ENCODE measurements at regions not wholly inside any gene's neighbourhood (a gene's known extent, or its start where the extent isn't known, plus 50 kb on each side); places are given as distances from the start of the nearest gene placed in this dataset.
"Not testable (repeated sequence)": the region's sequence is repeated elsewhere in the genome, so short reads cannot be mapped to it uniquely, and the experiment has no call there.

GRCh38 chr18:8522756-8523155, 86.5 kb upstream of the RAB12 start:
- no peaks in the 10 kb centered on the region for H3K4me1 ChIP-seq (ENCODE audit: insufficient read depth, low read length, severe bottlenecking)
- no peak overlapping the region for H2AFZ ChIP-seq (ENCODE audit: low read length)
- H4K20me1 ChIP-seq (ENCODE audit: insufficient read depth, low read length), result no peaks in the 10 kb centered on the region
- H3K9me3 ChIP-seq (ENCODE audit: low read length), result peaks cover 4% of the 10 kb centered on the region; the same call in 1 of the 2 replicates
- H3K27ac ChIP-seq (ENCODE audit: low read depth, low read length, poor library complexity, severe bottlenecking), result no peak overlapping the region
- H3K9ac ChIP-seq (ENCODE audit: low read length), result no peak overlapping the region
- no peaks in the 10 kb centered on the region for H3K27me3 ChIP-seq (ENCODE audit: insufficient read depth, low read length)
- H3F3A ChIP-seq (ENCODE audit: insufficient read depth, low read length), result no peaks in the 10 kb centered on the region
- no peak overlapping the region for H3K4me2 ChIP-seq (ENCODE audit: low read length)
- no peaks in the 10 kb centered on the region for H3K79me2 ChIP-seq (ENCODE audit: insufficient read depth, low read length)
- no peak overlapping the region for H3K4me3 ChIP-seq (ENCODE audit: low read depth, low read length, poor library complexity, severe bottlenecking)
- H3K9me2 ChIP-seq (ENCODE audit: low read depth, low read length), result no peaks in the 10 kb centered on the region
- H3K36me3 ChIP-seq (ENCODE audit: insufficient read depth, low read length), result no peaks in the 10 kb centered on the region
- TF ChIP-seq EZH2 (IDR thresholded peaks at IDR 0.05; ENCODE audit: borderline replicate concordance, low read length) (no peak), CTCF (IDR thresholded peaks at IDR 0.05; ENCODE audit: low read length) (no peak)

GRCh38 chr18:8525692-8526091, 83.5 kb upstream of the RAB12 start:
- Histone ChIP-seq H3K27me3 (ENCODE audit: insufficient read depth, low read length) (no peaks in the 10 kb centered on the region), H3K79me2 (ENCODE audit: insufficient read depth, low read length) (no peaks in the 10 kb centered on the region), H3K9ac (ENCODE audit: low read length) (no peak overlapping the region), H3K4me3 (ENCODE audit: low read depth, low read length, poor library complexity, severe bottlenecking) (no peak overlapping the region), H3K36me3 (ENCODE audit: insufficient read depth, low read length) (no peaks in the 10 kb centered on the region), H2AFZ (ENCODE audit: low read length) (no peak overlapping the region), H4K20me1 (ENCODE audit: insufficient read depth, low read length) (no peaks in the 10 kb centered on the region), H3K27ac (ENCODE audit: low read depth, low read length, poor library complexity, severe bottlenecking) (no peak overlapping the region), H3K9me2 (ENCODE audit: low read depth, low read length) (no peaks in the 10 kb centered on the region), H3K4me2 (ENCODE audit: low read length) (no peak overlapping the region), H3K4me1 (ENCODE audit: insufficient read depth, low read length, severe bottlenecking) (no peaks in the 10 kb centered on the region), H3K9me3 (ENCODE audit: low read length) (no peaks in the 10 kb centered on the region), H3F3A (ENCODE audit: insufficient read depth, low read length) (no peaks in the 10 kb centered on the region)
- peak; percentile 35; the same call in 1 of the 2 replicates for TF ChIP-seq CTCF (IDR thresholded peaks at IDR 0.05; ENCODE audit: low read length)
- no peak for TF ChIP-seq EZH2 (IDR thresholded peaks at IDR 0.05; ENCODE audit: borderline replicate concordance, low read length)

- H3F3A ChIP-seq (ENCODE audit: insufficient read depth, low read length), result no peaks in the 10 kb centered on the region
- no peaks in the 10 kb centered on the region for H3K4me1 ChIP-seq (ENCODE audit: insufficient read depth, low read length, severe bottlenecking)
- H3K27me3 ChIP-seq (ENCODE audit: insufficient read depth, low read length), result no peaks in the 10 kb centered on the region
- no peak overlapping the region for H3K27ac ChIP-seq (ENCODE audit: low read depth, low read length, poor library complexity, severe bottlenecking)
- no peaks in the 10 kb centered on the region for H4K20me1 ChIP-seq (ENCODE audit: insufficient read depth, low read length)
- no peak for TF ChIP-seq EZH2 (IDR thresholded peaks at IDR 0.05; ENCODE audit: borderline replicate concordance, low read length)
- H3K4me3 ChIP-seq (ENCODE audit: low read depth, low read length, poor library complexity, severe bottlenecking), result no peak overlapping the region
- no peaks in the 10 kb centered on the region for H3K79me2 ChIP-seq (ENCODE audit: insufficient read depth, low read length)
- no peaks in the 10 kb centered on the region for H3K36me3 ChIP-seq (ENCODE audit: insufficient read depth, low read length)
- no peaks in the 10 kb centered on the region for H3K9me3 ChIP-seq (ENCODE audit: low read length)
- no peak overlapping the region for H3K4me2 ChIP-seq (ENCODE audit: low read length)
- H3K9me2 ChIP-seq (ENCODE audit: low read depth, low read length), result no peaks in the 10 kb centered on the region
- no peak overlapping the region for H3K9ac ChIP-seq (ENCODE audit: low read length)
- H2AFZ ChIP-seq (ENCODE audit: low read length), result no peak overlapping the region
Observed at GRCh38 chr18:8526332-8526731, 82.9 kb upstream of the RAB12 start.

- Histone ChIP-seq H3K9me3 (ENCODE audit: low read length) (no peaks in the 10 kb centered on the region), H3K27me3 (ENCODE audit: insufficient read depth, low read length) (no peaks in the 10 kb centered on the region; the same call in 1 of the 2 replicates), H3K79me2 (ENCODE audit: insufficient read depth, low read length) (no peaks in the 10 kb centered on the region), H3F3A (ENCODE audit: insufficient read depth, low read length) (no peaks in the 10 kb centered on the region), H3K4me2 (ENCODE audit: low read length) (no peak overlapping the region), H3K4me1 (ENCODE audit: insufficient read depth, low read length, severe bottlenecking) (no peaks in the 10 kb centered on the region), H4K20me1 (ENCODE audit: insufficient read depth, low read length) (no peaks in the 10 kb centered on the region), H3K27ac (ENCODE audit: low read depth, low read length, poor library complexity, severe bottlenecking) (no peak overlapping the region), H3K9me2 (ENCODE audit: low read depth, low read length) (no peaks in the 10 kb centered on the region), H3K4me3 (ENCODE audit: low read depth, low read length, poor library complexity, severe bottlenecking) (no peak overlapping the region), H2AFZ (ENCODE audit: low read length) (no peak overlapping the region), H3K9ac (ENCODE audit: low read length) (no peak overlapping the region), H3K36me3 (ENCODE audit: insufficient read depth, low read length) (no peaks in the 10 kb centered on the region)
- no peak for TF ChIP-seq EZH2 (IDR thresholded peaks at IDR 0.05; ENCODE audit: borderline replicate concordance, low read length)
- TF ChIP-seq CTCF (IDR thresholded peaks at IDR 0.05; ENCODE audit: low read length), result no peak
Observed at GRCh38 chr18:8529609-8530008, 79.6 kb upstream of the RAB12 start.

GRCh38 chr18:8531084-8531483, 78.2 kb upstream of the RAB12 start:
- not testable (repeated sequence) for H2AFZ ChIP-seq (ENCODE audit: low read length); H3K9me2 ChIP-seq (ENCODE audit: low read depth, low read length); H3F3A ChIP-seq (ENCODE audit: insufficient read depth, low read length); H3K27me3 ChIP-seq (ENCODE audit: insufficient read depth, low read length); H3K79me2 ChIP-seq (ENCODE audit: insufficient read depth, low read length); H3K27ac ChIP-seq (ENCODE audit: low read depth, low read length, poor library complexity, severe bottlenecking); H3K4me2 ChIP-seq (ENCODE audit: low read length); H3K9me3 ChIP-seq (ENCODE audit: low read length); H3K4me3 ChIP-seq (ENCODE audit: low read depth, low read length, poor library complexity, severe bottlenecking); H3K4me1 ChIP-seq (ENCODE audit: insufficient read depth, low read length, severe bottlenecking); H3K9ac ChIP-seq (ENCODE audit: low read length); H4K20me1 ChIP-seq (ENCODE audit: insufficient read depth, low read length); H3K36me3 ChIP-seq (ENCODE audit: insufficient read depth, low read length)

Data from OCI-LY1 (cell line).